HEK293 (cell line): ENCODE measurements at regions not wholly inside any gene's neighbourhood (a gene's known extent, or its start where the extent isn't known, plus 50 kb on each side); places are given as distances from the start of the nearest gene placed in this dataset.

Experiments
- BCL6B ChIP-seq: fragments of 450-650 bp; formaldehyde crosslinking; IDR thresholded peaks from 2 replicates; pipeline ENCODE4 v1.5.1; 2017; ENCODE audit warnings: missing biosample characterization, missing genetic modification characterization
- CTCF ChIP-seq: fragments of 450-650 bp; formaldehyde crosslinking; IDR thresholded peaks from 2 replicates; pipeline ENCODE4 v1.5.1; 2016; ENCODE audit warnings: missing biosample characterization, missing genetic modification characterization
- PRDM1 ChIP-seq: fragments of 450-650 bp; formaldehyde crosslinking; IDR thresholded peaks from 2 replicates; pipeline ENCODE4; 2016; ENCODE audit warnings: missing biosample characterization, missing genetic modification characterization
- REST ChIP-seq: fragments of 450-650 bp; formaldehyde crosslinking; IDR thresholded peaks from 2 replicates; pipeline ENCODE4 v1.5.1; 2016; ENCODE audit warnings: missing biosample characterization, missing genetic modification characterization
- TCF7L2 ChIP-seq: IDR thresholded peaks from 2 replicates; pipeline ENCODE4 v1.6.1; 2011; ENCODE audit warnings: low read depth, mild to moderate bottlenecking, inconsistent platforms, low read length, moderate library complexity, borderline replicate concordance
- YY1 ChIP-seq: fragments of 450-650 bp; formaldehyde crosslinking; IDR thresholded peaks from 2 replicates; pipeline ENCODE4 v1.5.1; 2018; ENCODE audit warnings: missing biosample characterization, missing genetic modification characterization
- ZNF121 ChIP-seq: fragments of 450-650 bp; formaldehyde crosslinking; IDR thresholded peaks from 2 replicates; pipeline ENCODE4 v1.5.1; 2016; ENCODE audit warnings: missing biosample characterization, missing genetic modification characterization
- ZNF391 ChIP-seq: fragments of 450-650 bp; formaldehyde crosslinking; IDR thresholded peaks from 2 replicates; pipeline ENCODE4 v1.5.1; 2016; ENCODE audit warnings: low read depth, missing biosample characterization, missing genetic modification characterization, borderline replicate concordance
- ZNF530 ChIP-seq: fragments of 450-650 bp; formaldehyde crosslinking; IDR thresholded peaks from 2 replicates; pipeline ENCODE4 v1.5.1; 2016; ENCODE audit warnings: low read depth, missing biosample characterization, missing genetic modification characterization

GRCh38 chr1:5781079-5781478 is 211.1 kb downstream of the NPHP4 start:
- TF ChIP-seq ZNF391 (tag by site-specific recombination) (no peak), REST (no peak), ZNF530 (tag by site-specific recombination) (no peak), CTCF (tag by site-specific recombination) (no peak), PRDM1 (tag by site-specific recombination) (no peak), ZNF121 (tag by site-specific recombination) (no peak), BCL6B (no peak), YY1 (tag by site-specific recombination) (no peak), TCF7L2 (no peak)
